Gastroesophageal sphincter (tissue), 3 donors: ENCODE measurements at regions not wholly inside any gene's neighbourhood (a gene's known extent, or its start where the extent isn't known, plus 50 kb on each side); places are given as distances from the start of the nearest gene placed in this dataset.

Source experiments
- CTCF ChIP-seq, 4 experiments: fragments of 200-600 bp in 2 of 4; fragments of 450-650 bp in 2 of 4; sonication (generic) in 1 of 4; IDR thresholded peaks; one replicate each; pipeline ENCODE4 v1.5.1; 2017 to 2019; ENCODE audit warnings: antibody characterized with exemption in 4 of 4, mild to moderate bottlenecking in 2 of 4, moderate library complexity in 2 of 4
- EP300 ChIP-seq: sonication (generic); formaldehyde crosslinking; IDR thresholded peaks from one replicate; pipeline ENCODE4 v1.6.1; 2017; ENCODE audit warnings: antibody characterized with exemption, mild to moderate bottlenecking
- POLR2A ChIP-seq, 2 donors: fragments of 450-650 bp; IDR thresholded peaks; one replicate each; pipeline ENCODE4 v1.6.1; 2017; ENCODE audit warnings: antibody characterized with exemption in 2 of 2, mild to moderate bottlenecking in 2 of 2, moderate library complexity in 1 of 2
- POLR2AphosphoS5 ChIP-seq: sonication (generic); formaldehyde crosslinking; IDR thresholded peaks from one replicate; pipeline ENCODE4 v1.6.1; 2017; ENCODE audit warnings: antibody characterized with exemption

- TF ChIP-seq CTCF (IDR thresholded peaks at IDR 0.05) (no peak), EP300 (no peak), POLR2A (IDR thresholded peaks at IDR 0.05) (no peak), POLR2AphosphoS5 (no peak)
Measured at GRCh38 chr2:14304326-14304725, 328.2 kb upstream of the LRATD1 start.
